NCI-H2107 (cell line): ENCODE measurements at regions not wholly inside any gene's neighbourhood (a gene's known extent, or its start where the extent isn't known, plus 50 kb on each side); places are given as distances from the start of the nearest gene placed in this dataset.

Source experiments
- DNase-seq: peaks from one replicate; lab custom pipeline; 2025; lab: John Stamatoyannopoulos, UW

GRCh38 chr4:181502611-181503010 is 740.6 kb upstream of the TENM3 start:
- DNase-seq, result no peak

DNA sequence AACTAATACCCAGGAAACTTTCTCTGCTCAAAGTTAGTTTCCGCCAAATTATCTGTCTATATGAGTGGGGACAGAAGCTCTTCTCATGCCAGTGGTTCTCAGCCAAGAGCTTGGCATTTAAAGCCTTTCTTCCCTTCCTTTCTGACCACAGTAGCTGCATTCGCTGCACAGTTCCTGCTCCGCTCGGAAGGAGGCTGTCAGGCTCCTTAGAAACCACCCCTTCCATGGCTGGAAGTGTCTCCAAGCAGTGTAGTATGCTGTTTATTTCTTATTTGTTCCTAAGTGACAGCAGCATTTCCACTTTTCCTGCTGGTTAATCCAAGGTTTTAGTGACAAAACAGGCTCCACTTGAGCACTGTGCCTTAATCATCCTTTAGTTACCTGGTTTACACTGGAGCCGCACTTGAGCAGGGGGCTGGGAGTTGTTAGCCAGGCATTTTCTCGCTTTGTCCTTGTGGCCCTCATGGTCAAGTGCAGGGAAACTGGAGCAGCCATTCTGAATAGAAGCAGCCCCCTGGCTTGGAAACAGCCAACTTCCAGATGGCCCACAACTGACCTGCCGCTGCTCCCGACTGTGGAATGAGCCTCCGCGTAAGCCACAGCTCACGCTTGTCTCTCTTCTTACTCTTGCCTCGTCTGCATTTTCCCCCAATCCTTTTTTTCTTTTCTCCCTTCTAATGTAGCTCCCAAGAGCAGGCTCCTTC is 739.4 kb upstream of the TENM3 start:
- no peak for DNase-seq

- peak; percentile 21 for DNase-seq
Observed at GRCh38 chr4:181504924-181505323, 738.3 kb upstream of the TENM3 start.

DNA sequence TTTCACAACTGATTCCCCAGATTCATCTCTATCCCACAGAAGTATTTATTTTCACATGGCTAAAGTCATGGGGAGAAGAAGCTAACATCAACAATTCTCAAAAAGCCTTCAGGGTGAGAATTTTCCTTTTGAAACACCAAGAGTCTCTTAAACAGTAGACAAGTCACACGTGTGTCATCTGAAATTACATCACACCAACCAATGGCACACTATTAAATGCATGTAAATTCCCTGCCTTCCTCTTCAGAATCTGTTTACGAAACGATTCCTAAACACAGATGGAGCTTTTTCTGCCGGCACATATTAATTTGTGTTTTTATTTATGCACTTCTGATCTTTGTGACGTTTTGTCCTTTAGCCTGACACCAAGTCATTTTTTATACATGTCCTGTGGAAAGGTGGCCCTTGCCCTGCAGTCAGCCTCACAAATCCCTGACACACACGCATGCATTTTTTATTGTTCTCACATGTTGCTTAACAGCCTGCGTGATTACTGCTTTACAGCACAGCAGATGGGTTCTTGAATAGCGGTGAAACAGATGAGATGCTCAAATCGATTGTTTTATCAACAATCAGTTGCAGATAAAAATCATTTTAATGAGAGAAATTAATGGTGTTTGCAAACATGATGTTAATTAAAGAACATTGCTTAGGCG is 735.9 kb upstream of the TENM3 start:
- DNase-seq, result no peak

GRCh38 chr4:181507938-181508337 is 735.3 kb upstream of the TENM3 start:
- DNase-seq, result no peak

DNA sequence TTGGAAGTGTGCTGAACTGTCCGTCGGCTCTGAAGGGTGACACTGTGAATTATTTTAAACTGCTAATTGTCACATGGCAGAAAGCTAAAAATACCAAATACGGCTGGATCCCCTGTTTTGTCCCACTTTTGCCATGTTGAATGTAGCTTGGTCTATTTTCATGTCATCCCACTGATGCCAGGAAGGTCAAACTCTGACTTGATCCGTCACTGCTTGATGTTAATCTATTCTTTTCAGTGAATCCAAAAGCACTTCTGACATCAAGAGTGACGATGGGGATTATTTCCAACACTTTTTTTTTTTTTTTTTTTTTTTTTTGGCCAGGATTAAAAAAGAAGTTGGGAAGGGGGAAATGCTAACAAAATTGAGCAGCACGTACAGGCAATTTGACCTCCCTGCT is 734.6 kb upstream of the TENM3 start:
- DNase-seq, result no peak

DNA sequence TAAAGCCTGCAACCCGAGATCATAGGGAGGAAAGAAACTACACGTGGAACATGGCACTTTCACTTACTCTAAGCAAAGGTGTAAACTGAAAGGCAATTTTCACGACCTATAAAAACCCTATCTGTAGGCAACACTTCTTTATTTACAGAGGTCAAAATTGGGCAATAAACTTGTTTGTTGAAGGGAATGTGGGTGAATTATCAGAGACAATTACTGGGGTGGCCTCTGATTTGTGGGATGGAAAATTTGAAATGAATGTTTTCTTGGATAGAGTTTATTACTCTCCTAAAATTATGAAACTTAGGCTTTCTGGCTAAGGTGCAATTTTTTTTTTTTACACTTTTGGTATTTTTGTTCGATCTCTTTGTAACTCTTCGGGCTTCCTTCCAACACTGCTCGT is 734.1 kb upstream of the TENM3 start:
- no peak for DNase-seq

DNA sequence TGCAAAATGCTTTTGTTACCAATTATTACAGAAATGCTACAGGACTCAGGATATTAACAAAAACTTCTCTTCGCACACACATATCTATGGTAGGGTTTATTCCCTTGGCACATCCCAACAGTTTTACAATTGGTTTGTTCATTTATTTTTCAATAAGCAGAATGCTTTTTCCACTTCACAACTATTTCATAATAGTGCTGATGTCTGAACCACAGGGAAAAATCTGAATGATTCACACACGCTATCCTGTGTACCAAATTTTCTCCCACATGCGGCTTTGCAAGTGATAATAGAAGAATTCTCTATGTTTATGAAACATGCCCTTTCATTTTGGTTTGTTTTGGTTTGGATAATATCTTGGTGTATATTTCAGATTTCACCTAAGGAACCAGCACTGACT is 725.7 kb upstream of the TENM3 start:
- DNase-seq, result no peak

- DNase-seq, result no peak
Observed at GRCh38 chr4:181520790-181521189, 722.4 kb upstream of the TENM3 start.

DNA sequence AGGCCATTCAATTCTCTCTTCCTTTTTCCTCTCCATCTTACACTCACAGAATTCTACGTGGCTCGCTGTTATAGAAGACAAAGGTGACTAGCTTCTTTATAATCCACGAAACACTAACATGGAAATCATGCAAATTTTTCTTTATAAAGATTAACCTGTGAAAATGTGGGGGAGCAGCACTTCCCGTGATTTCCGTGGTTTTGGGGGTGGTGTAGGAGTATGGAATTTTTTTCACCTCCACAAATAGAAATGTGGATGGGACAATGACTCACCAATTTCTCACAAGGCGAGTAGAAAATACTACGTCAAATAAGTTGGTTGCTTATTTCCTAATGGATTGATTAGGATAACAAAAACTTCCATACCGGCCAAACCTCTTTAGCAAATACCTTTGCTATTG is 719.2 kb upstream of the TENM3 start:
- no peak for DNase-seq

DNA sequence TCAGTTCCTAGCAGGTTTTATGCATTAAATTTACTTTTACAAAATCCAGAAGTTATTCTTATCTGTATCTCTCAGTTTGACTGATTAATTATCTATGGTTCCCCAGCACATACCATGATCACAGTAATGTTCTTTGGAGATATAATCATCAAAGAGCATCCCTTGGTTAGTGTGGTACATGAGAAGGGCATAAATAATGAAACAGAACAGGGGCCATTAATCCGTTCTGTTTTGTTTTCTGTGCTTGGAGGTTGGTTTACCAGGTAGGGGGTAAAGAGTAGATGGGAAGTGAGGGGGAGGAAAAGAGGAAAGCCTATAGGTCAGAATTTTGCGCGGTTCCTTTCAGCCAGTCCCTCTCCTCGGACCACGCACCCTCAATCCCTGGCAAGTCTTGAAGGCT is 718.7 kb upstream of the TENM3 start:
- no peak for DNase-seq

- peak; percentile 33 for DNase-seq
Observed at GRCh38 chr4:181525634-181526033, 717.6 kb upstream of the TENM3 start.

DNA sequence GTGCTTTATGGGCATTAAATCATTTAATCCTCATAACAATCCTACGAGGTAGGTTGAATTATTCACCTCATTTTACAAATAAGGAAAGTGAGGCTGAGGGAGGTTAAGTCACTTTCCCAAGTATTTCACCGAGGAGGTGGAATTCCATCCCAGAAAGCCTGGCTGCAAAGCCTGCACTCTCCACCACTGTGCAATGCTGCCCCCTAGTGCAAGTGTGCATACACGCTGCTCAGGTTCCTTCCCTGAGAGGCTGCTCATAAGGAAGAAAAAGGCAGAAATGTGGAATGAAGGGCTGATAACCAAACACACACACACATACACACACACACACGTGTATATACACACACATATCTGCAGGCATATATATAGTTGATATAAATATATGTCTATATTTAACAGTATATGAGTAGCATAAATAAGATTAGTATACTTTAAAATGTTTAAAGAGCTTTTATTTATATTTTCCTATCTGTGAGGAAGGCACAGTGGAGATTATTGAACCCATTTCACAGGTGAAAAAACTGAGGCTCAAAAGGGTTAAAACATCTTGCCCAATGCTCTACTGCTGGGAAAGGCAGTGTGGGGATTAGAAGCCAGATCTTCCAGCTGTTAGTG is 714.5 kb upstream of the TENM3 start:
- DNase-seq, result peak; percentile 52

- DNase-seq, result no peak
Observed at GRCh38 chr4:181529537-181529936, 713.7 kb upstream of the TENM3 start.

DNA sequence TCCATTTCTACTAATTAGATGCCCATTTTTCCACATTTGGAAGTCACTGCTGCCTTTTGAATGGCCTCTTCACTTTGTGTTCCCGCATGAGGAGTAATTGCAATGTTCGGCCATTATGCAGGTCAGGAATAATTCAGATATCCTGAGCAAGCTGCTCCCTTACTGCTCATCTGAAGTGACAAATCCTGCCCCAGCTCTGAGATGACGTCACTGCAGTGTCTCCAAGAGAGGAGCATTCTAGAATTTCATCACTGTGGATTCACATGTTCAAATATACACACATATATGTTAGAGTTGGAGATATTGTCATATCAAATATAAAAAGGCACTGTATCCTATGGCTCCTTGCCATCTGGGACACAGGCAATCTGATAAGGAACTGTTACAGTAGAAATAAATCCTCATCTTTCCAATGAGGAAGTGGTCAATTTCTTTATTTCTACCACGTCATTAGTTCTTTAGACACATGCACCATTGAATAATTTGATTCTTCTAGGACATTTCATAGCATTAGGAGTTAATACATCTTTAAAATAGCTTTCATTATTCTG is 706.9 kb upstream of the TENM3 start:
- no peak for DNase-seq

DNA sequence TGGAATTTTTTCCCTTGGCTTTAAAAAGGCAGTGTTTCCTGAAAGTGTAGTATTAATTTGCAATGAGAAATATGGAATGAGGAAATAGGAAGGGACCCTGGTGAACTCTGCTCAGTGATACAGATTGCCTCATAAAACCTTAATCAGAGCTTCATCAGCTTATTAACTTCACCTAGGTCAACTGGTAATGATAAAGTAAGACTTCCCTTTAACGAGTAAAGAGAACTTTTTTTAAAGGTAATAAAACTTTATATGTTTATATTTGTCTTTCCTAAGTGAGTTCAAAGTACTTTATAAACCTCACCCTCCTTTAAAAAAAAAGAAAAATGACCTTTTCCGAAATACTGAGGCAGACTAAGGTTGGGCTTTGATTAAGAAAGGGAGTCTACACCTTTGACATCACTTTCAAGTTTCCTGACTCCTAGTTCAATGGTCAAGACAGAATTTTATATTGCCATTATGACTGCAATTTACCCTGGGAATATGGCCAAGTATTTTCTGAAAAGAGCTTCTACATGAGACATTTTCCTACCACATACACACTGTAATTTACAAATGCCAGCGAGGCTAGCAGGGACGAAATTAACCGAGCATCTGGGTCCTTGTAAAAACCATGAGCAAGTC is 706.3 kb upstream of the TENM3 start:
- no peak for DNase-seq

GRCh38 chr4:181538431-181538830 is 704.8 kb upstream of the TENM3 start:
- DNase-seq, result no peak

DNA sequence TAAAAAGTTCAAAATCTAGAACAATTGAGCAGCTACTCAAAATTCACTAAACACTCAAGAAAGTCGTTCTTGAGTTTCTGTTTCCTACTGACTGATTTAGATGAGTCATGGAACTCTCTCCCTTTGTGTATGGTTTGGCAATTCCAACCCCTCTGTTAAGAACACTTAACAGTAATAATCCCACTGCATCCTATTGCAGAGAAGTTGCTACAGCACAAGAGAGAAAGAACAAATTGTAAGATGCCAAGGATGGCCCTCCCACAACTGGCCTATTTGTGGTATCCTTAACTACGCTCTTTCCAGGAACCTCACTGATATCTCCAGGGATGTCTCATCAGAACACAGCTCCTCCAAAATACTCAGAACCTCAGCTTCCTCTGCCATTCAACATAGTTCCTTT is 701.8 kb upstream of the TENM3 start:
- DNase-seq, result no peak

DNA sequence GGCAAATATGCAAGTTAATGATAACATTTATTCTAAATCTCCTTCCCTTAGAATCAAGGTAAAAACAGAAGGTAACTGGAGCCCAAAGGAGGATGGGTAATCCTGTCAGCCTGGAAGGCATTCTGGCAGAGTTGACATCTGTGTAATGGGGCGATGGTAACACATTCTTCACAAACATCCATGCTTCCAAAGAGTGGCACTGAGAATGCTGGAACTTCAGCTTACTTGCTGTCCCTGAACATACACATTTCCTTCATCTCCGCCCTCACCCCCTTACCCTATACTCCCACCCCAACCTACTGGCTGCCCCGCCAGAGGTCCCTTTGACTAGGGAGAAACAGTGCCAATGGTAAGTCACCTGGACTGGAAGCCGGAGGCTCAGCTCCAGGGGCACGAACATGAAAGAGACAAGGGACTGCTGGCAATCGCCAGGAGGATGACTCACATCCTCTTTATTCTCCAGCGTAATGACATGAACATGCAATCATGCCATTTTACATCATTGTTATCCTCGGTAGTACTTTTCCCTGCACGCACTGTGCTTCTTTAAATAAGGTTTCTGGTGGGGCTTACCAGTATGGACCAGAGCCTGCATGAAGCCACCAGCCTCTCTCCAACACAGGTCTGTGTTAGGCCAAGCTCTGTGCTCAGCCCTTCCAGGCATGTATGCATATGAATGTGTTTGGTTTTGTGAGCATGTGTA is 694.2 kb upstream of the TENM3 start:
- no peak for DNase-seq

DNA sequence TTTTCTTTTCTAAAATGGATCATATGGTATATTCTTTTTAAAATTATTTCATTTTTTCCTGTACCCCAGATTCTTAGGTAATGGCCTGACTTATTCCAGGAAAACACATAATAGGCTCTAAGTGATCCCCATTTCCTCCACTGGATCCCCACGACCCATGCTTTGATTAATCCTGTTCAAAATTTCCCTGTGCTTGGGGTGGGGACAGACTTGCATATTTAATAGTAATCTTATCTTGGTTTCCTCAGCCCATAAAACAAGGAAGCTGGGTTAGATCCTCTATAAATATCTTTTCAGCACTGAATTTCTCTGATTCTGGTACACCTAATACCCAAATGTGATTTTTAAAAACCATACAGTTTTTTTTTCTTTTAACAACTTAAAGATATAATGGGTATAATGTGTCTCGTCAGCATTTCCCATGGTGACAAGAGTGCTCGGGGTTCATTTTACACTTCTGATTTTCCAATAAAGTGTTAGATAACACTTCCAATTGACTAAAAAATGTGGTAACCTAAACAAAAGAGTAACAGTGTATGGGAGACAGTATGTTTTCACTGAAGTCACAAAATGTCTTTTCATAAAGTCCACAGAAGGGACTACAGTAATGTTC is 693.5 kb upstream of the TENM3 start:
- no peak for DNase-seq

DNA sequence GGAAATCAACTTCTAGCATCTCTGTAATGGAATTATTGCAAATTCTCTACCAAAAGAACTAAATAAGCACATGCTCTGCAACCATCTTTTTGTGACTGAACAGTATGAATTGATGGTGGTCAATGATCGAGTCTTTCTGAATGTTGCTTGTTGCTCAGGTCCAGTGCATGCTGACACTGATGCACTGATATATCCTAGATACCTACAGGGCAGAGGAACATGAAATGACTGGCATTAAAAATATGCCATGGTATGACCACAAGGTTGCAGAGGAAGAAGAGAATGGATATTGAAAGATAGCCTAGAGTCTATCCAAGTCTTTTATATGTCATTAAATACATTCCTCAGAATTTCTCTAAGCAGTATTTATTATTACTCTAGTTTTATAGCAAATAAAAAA is 692.8 kb upstream of the TENM3 start:
- DNase-seq, result no peak

DNA sequence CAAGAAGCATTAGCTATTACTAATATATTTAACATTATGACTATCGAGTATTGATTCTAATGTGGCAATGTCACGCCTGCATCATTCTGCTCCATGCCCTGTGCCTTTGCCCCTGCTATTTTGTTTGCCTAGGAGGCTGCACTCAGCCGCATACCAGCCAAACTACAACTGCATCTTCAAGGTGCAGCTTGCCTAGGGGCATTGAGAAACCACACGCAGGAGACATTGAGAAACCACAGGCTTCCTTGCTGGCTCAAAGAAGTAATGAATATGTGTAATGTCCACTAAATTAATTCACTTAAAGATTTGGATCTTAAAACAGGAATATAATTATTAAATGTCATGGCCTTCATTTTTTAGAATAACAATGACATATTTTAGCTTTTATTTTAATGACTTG is 683.6 kb upstream of the TENM3 start:
- no peak for DNase-seq
